Fibroblast of lung (primary cell): ENCODE measurements at regions not wholly inside any gene's neighbourhood (a gene's known extent, or its start where the extent isn't known, plus 50 kb on each side); places are given as distances from the start of the nearest gene placed in this dataset.
A peak's percentile ranks its signal among the peaks of the same experiment; 100 is the strongest.

Experiments used
- DNase-seq, 2 donors: peaks; one replicate each; pipeline versions ENCODE4 v3.0.0 to v3.0.0-alpha.2; 2010; ENCODE audit warnings: low read depth in 2 of 2
- H2AFZ ChIP-seq: 2 replicates; pipeline ENCODE4 v1.5.1; 2012; ENCODE audit warnings: low read length, control low read depth, inconsistent platforms
- H3K27ac ChIP-seq: 2 replicates; pipeline ENCODE4 v1.5.1; 2011; ENCODE audit warnings: low read length, control low read depth; ENCODE audit not compliant: insufficient read depth
- H3K27me3 ChIP-seq: 2 replicates; pipeline ENCODE4 v1.5.1; 2011; ENCODE audit warnings: mild to moderate bottlenecking, low read length; ENCODE audit not compliant: control insufficient read depth, insufficient read depth
- H3K36me3 ChIP-seq: 2 replicates; pipeline ENCODE4 v1.5.1; 2011; ENCODE audit warnings: low read length; ENCODE audit not compliant: control insufficient read depth, insufficient read depth
- H3K4me1 ChIP-seq: 2 replicates; pipeline ENCODE4 v1.5.1; 2011; ENCODE audit warnings: low read length; ENCODE audit not compliant: control insufficient read depth, insufficient read depth; ENCODE audit errors: extremely low read depth
- H3K4me2 ChIP-seq: 2 replicates; pipeline ENCODE4 v1.5.1; 2011; ENCODE audit warnings: low read length, control low read depth; ENCODE audit not compliant: insufficient read depth; ENCODE audit errors: extremely low read depth
- H3K4me3 ChIP-seq, 4 experiments: fragments of 200-600 bp in 1 of 4; sonication (generic) in 1 of 4; replicated peaks in 1 of 4; 2 replicates each; pipeline ENCODE4 v1.5.1; 2011 to 2016; ENCODE audit warnings: low read length in 4 of 4, low read depth in 3 of 4, mild to moderate bottlenecking in 3 of 4, control low read depth in 2 of 4, inconsistent platforms in 1 of 4, mixed read lengths in 1 of 4; ENCODE audit not compliant: insufficient read depth in 1 of 4; ENCODE audit errors: control extremely low read depth in 1 of 4
- H3K79me2 ChIP-seq: 2 replicates; pipeline ENCODE4 v1.5.1; 2012; ENCODE audit warnings: mild to moderate bottlenecking, low read length, inconsistent platforms; ENCODE audit not compliant: control insufficient read depth, insufficient read depth
- H3K9ac ChIP-seq: 2 replicates; pipeline ENCODE4 v1.5.1; 2011; ENCODE audit warnings: mild to moderate bottlenecking, low read length, control low read depth; ENCODE audit not compliant: insufficient read depth
- H3K9me3 ChIP-seq: 2 replicates; pipeline ENCODE4 v1.5.1; 2012; ENCODE audit warnings: low read depth, low read length; ENCODE audit not compliant: control insufficient read depth, insufficient read depth
- H4K20me1 ChIP-seq: 2 replicates; pipeline ENCODE4 v1.5.1; 2011; ENCODE audit warnings: low read length; ENCODE audit not compliant: control insufficient read depth, insufficient read depth; ENCODE audit errors: extremely low read depth
- CTCF ChIP-seq, 2 donors: IDR thresholded peaks in 1 of 2; conservative IDR thresholded peaks in 1 of 2; 1 replicate in 1 of 2; 2 replicates in 1 of 2; pipeline ENCODE4 v1.5.1; 2011 to 2012; ENCODE audit warnings: low read length in 2 of 2, control low read depth in 1 of 2, inconsistent platforms in 1 of 2, low read depth in 1 of 2, mild to moderate bottlenecking in 1 of 2
- EZH2 ChIP-seq: IDR thresholded peaks from 2 replicates; pipeline ENCODE4 v1.5.1; 2012; ENCODE audit warnings: low read length, control low read depth, mild to moderate bottlenecking; ENCODE audit errors: missing control alignments

- TF ChIP-seq CTCF (conservative IDR thresholded peaks at IDR 0.05 in 1 of 2, IDR thresholded peaks at IDR 0.05 in 1 of 2; ENCODE audit: low read depth in 1 of 2, low read length in 2 of 2) (no peak), EZH2 (no peak)
- H3K27ac ChIP-seq = no peak overlapping the region
- no peaks in the 10 kb centered on the region for H3K79me2 ChIP-seq
- H3K4me1 ChIP-seq = peaks cover 5% of the 10 kb centered on the region
- no peaks in the 10 kb centered on the region for H3K27me3 ChIP-seq
- no peak overlapping the region for H3K4me2 ChIP-seq
- H3K9ac ChIP-seq = no peak overlapping the region
- H3K9me3 ChIP-seq = no peaks in the 10 kb centered on the region
- no peaks in the 10 kb centered on the region for H3K36me3 ChIP-seq
- H2AFZ ChIP-seq = no peak overlapping the region
- H4K20me1 ChIP-seq = no peaks in the 10 kb centered on the region
- peak in 1 of 2 donors; percentile 81 for DNase-seq
- H3K4me3 ChIP-seq = no peak overlapping the region
Measured at GRCh38 chr2:12486205-12487118, 230.3 kb upstream of the TRIB2 start.

- H3K4me3 ChIP-seq = no peak overlapping the region
- no peaks in the 10 kb centered on the region for H3K9me3 ChIP-seq
- no peak overlapping the region for H3K4me2 ChIP-seq
- H3K79me2 ChIP-seq = no peaks in the 10 kb centered on the region
- H3K4me1 ChIP-seq = peaks cover 5% of the 10 kb centered on the region
- no peaks in the 10 kb centered on the region for H3K27me3 ChIP-seq
- H2AFZ ChIP-seq = no peak overlapping the region
- H3K27ac ChIP-seq = no peak overlapping the region
- DNase-seq = no peak
- no peaks in the 10 kb centered on the region for H3K36me3 ChIP-seq
- no peaks in the 10 kb centered on the region for H4K20me1 ChIP-seq
- no peak overlapping the region for H3K9ac ChIP-seq
- TF ChIP-seq EZH2 = no peak
- no peak for TF ChIP-seq CTCF (conservative IDR thresholded peaks at IDR 0.05 in 1 of 2, IDR thresholded peaks at IDR 0.05 in 1 of 2; ENCODE audit: low read depth in 1 of 2, low read length in 2 of 2)
Measured at GRCh38 chr2:12487253-12488004, 229.3 kb upstream of the TRIB2 start.
